ENCODE measurements at regions not wholly inside any gene's neighbourhood (a gene's known extent, or its start where the extent isn't known, plus 50 kb on each side); places are given as distances from the start of the nearest gene placed in this dataset.
"Not testable (repeated sequence)": the region's sequence is repeated elsewhere in the genome, so short reads cannot be mapped to it uniquely, and the experiment has no call there.

DNA sequence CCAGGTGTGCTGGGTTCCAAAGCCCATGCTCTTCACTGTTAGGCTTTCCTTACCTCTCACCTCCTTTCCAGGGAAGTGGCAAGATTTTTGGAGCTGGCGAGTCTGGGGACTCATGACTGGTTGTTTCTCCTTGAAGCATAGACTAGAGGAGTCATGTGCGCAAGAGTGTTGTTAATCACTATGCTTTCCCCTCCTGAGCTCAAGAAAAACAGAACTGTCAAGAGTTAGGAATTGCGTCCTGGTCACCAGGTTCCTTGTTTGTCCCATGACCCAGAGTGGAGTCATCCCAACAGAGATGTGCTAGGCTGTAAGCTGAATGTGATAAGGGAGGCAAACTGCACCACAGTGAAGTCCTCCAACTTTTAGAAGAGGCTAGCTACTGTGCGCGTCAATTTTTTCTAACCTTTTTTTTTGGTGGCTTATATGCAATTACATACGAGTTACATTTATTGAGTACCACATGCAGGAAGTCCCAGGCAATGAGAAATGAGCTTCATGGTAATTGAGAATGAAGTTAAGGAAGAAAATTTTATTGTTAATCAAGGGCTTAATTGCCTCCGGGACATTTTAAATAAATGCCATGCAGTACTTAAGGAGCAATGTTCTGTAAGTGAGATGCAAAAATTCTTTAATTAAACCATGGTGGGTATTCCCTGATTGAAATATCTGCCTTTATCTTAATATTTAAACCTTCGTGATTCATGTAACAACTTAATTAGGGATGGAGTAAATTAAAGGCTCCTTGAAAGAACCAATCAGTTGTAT is 233.9 kb downstream of the ZIC5 start:
- no peak for DNase-seq

DNA sequence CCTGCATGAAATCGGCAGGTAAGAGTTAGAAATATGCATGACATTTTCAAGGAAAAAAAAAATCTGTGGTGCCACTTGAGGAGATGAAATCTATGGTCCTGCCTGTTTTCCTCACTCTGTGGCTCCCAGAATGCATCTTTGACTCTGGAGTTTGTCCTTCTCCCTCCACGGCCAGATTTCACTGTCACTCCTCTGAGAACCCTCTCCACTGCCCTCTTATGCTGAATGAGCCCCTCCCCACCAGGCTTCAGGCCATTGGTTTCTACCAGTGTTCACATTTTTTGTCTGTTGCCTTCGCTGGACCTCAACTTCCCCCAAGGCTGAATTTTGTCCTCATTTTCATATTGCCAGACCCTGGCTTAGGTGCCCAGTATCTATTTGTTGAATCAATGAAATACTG is 235.0 kb downstream of the ZIC5 start:
- DNase-seq, result no peak

DNA sequence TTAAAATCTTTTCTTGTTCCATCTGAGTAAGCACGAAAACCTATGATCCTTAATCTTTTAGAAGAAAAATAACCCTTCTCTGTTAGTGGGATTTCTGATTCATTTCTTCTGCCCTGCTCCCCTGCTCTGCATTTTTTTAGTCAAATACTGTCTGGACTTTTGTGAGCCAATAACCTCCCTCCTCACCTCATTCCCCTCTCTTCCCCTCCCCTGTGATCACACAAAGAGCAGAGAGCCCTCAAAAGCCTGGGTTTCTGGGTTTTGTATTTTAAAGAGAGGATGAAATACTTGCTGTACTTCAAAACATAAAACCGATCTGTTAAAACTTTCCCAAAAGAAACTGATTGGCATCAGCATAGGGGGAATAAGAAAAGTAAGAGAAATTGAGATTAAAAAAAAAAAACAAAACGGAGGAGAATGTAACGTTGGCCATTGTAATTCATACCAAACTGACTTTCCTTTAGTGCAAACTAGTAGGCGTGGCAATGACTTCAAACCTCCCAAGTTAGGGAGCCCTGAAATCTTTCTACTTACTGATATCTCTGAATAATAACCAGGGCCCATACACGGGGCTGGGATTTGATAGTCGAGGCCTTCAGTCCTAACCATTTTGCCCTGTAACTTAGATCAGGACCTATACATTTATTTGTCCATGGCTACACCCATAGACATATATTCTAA is 232.9 kb downstream of the TM9SF2 start:
- no peak for DNase-seq

DNA sequence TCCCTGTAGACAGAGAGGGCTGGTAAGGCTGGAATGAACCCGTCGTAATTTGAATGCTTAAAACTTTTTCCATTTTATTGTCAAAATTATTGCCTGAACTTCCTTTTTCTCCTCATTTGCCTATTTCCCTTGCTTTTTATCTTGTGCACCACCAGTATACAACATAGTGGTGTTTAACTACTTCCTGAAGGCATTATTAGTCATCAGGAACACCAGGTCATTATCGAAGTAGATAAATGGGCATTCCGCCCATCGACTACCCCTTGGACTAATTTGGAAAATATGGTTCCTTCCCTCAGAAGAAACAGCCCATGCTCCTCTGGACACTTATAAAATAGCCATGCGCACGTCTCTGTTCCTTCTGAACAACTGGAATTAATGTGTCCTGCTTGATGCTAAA is 232.1 kb downstream of the TM9SF2 start:
- no peak for DNase-seq

DNA sequence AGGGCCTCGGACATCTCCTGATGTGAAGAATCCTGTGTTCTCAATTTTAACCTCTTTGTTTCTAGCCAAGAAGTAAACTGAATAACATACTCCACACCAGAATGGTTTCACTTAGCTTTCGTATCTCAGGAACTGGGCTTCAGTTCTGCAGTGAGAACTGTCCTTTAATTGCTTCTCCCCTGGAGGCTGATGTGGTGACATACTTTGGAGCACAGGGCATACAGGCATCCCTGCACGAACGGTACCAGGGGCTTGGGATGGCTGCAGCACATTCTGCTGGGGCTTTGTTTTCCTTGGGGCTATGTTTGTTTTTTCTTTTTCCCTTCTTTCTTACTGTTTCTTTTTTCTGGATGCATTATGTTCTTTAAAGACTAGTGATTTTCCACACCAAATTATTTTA is 230.5 kb downstream of the TM9SF2 start:
- DNase-seq, result no peak

DNA sequence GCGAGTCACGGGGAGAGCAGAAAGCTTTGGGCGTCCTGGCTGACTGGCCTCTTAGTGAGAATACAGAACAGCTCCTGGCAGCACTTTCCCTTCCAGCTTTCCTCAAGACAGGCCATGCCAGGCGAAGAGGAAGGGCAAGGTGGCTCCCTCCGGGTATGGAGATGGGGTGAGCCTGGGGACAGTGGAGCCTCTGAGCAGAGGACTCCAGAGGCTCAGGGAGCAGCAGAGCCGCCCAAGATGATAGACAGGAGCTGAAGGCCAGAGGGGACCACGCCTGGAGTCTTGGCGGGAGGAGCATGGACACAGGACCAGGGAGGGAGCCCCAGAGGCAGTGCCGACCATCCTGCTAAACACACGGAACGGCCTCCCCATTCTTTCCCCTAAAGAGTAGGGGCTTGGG is 229.1 kb downstream of the TM9SF2 start:
- no peak for DNase-seq

DNA sequence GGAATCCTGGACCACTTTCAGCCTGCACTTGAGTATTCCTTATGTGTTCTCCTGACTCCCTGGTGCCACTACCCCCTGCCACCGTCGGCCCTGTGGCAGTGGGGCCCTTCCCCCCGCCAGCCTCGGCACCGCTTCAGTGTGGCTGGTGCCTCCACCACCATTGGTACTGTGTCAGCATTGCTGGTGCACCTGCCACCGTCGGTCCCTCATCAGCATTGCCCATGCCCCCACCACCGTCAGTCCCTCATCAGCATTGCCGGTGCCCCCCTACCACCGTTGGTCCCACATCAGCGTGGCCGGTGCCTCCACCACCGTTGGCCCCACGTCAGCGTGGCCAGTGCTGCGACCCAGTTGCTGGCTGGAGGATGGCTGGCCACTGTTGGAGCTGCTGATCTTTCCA is 228.5 kb downstream of the TM9SF2 start:
- no peak for DNase-seq

DNA sequence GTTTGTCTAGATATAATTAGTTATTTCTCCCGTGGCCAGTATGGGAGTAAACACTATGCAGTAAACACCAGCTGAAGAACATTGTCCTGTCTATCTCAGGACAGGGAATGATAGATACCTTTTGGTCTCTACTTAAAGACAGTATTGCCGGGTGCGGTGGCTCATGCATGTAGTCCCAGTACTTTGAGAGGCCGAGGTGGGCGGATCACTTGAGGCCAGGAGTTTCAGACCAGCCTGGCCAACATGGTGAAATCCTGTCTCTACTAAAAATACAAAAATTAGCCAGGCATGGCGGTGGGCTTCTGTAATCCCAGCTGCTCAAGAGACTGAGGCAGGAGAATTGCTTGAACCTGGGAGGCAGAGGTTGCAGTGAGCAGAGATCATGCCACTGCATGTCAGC is 226.4 kb downstream of the TM9SF2 start:
- DNase-seq, result not testable (repeated sequence)

DNA sequence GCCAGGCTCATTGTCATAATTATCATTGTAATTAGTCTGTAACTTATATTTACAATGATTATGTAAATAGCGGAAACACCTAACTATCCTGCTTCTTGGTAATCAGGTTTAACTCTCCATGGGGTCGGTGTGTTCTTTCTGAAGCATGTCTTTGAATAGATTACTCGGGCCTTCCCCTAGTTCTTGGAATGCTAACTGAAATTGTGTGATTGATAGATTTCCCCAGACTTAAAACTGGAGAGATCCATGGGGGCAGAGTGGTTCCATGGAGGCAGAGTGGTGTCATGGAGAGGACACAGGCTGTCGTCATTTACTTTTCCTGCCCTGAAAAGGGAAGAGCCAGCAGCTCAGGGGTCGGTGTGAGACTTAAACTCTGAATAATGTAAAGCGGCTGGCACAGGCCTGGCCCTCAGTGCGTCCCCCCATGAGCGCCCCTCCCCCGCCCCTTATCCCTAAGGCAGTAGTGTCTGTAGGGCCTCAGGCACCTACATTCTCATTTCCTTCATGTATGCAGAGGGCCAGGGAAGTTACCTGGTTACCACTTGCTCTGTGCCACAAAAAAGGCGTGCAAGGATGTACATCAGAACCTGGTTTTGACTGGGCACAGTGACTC is 225.1 kb downstream of the TM9SF2 start:
- DNase-seq, result no peak

DNA sequence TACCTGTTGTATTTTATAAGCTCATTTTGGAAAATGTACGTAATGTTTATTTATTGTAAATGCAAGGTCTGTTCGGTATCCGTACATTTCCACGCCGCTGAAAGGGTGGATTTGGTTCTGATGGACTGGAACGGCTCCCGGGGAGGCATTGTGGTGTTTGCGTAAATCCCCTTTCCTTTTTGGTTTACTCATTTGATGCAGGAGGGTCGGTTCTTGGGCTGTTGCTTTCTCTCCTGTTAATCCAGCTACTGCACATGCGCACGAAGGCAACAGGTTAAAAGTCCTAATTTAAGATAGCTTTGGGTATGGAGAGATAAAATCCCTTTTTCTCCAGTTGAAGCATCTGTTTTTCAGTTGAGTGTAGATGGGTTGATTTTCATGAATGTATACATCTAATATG is 224.4 kb downstream of the TM9SF2 start:
- no peak for DNase-seq

DNA sequence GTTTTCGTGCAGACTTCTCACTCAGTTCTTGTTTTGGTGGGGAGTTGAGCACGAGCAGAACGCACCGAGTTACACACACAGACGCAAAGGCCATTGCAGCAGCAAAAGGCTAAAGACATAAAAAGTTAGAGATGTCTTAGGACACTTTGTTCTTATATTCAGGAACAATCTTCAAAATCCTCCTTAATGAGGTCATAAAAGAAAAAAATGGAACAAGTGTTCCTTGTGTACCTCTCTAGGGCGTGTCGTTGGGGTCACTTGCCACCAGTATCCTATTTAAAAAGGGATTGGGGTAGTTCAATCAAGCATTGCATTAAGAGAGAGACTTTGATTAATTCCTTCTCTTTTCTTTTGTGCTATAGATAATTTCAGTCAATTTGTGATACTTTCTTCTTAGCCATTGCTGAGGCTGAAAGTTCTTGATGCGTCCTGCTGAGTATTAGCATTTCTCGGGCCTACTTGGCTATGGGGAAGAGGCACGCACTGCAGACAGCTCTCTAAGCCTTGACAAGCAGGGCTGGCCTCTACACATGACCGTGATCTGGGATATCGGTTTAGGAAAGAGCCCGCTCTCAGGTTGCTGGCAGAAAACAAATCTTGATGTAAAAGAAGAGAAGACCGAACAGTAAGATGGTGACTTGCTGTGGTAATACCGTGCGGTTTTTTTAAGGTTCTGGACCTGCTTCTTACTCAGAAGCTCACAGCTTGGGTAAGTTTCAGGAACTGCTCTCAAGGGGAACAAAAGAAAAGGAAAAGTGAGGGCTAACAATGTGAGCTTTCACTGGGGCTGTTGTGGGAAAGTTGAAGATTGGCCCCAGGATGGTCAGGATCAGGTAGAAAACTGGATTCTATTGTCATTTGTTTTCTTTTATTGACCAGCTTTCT is 223.6 kb downstream of the TM9SF2 start:
- no peak for DNase-seq

DNA sequence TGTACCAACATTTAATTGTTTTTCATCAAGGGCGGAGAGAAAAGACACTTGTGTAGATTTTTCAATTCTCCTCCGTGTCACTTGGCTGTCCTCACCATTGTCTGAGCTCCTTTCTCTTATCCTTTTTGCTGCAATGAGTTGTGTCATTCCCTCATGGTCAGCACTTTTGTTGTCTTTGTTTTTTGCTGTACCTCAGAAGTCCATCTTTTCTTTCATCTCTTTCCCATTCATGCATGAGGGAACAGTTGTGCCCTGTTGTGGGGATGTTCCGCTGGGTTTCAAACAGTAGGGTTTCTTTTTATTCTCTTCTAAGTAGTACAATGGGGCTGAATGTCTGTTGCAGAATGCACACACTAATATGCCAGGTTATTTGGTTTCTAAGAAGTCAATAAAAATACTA is 222.6 kb downstream of the TM9SF2 start:
- DNase-seq, result no peak

DNA sequence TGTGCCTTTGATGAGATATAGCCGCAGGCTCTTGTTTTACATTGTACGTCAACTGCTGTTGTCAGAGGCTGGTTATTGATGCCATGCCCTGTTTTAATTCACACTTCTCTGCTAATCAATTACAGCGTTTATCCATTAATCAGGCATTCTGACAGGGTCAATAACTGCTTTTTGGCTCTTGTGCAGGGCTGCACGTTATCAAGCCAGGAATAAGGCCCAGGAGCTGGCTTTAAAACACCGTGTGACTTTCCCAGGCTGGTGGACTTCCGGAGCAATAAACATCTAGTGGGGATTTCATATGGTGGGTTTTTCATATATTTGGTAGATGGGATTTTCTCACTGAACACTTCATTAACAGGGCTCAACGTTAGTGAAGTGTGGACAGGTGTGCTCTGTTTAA is 221.7 kb downstream of the TM9SF2 start:
- DNase-seq, result no peak

DNA sequence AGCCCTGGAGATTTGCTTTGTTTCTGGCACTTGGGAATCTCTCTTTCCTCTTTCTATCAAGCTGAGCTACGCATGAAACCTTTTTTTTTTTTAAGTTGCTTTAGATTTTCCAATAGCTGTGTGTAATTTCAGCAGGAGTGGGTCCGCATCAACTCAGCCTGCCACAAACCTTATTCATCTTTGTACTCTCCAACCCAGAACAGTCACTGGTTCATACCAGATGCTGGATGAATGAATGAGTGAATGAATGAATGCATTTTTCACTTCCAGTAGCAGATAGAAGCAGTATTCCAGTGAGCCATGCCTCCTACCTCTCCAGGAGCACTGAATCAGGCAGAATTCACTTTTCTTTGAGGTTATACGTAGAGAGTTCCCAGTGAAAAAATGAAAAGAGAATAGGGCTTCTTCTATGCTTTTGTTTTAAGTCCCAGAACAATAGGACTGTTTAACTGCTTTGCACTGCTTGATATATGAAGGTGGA is 221.1 kb downstream of the TM9SF2 start:
- no peak for DNase-seq

DNA sequence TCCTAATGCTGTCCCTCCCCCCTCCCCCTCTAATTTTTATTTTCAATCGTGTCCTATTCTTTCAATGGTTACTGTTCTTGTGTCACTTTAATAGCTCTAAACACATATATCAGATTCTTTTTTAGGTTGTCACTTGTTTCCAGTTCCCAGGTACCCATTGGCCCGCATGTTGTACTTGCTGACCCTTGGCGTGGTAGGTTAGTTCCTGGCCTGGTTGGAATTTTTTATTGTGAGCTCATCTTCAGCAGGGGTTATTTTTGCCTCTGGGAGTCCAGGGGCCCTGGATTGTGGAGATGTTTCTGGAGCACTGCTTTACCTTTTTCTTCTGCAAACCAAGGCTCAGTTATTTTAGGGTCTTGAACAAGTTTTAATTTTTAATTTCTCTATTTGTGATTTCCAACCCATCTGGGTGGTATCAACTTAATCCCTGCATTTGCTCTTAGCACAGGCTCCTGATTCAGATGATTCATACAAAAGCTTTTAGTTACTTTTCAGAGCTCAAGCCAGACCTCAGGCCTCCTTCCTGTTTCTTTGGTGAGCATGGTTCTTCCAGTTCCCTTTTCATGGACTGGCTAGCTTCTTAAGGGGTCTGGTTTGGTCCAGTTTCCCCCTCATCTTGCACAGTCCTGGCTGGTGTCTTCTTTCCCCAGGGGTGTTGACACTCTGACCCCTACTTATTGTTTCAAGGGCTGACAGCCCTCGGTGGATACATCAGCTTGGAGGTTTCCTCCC is 220.5 kb downstream of the TM9SF2 start:
- DNase-seq, result peak in 1 of 3 donors; percentile 2

DNA sequence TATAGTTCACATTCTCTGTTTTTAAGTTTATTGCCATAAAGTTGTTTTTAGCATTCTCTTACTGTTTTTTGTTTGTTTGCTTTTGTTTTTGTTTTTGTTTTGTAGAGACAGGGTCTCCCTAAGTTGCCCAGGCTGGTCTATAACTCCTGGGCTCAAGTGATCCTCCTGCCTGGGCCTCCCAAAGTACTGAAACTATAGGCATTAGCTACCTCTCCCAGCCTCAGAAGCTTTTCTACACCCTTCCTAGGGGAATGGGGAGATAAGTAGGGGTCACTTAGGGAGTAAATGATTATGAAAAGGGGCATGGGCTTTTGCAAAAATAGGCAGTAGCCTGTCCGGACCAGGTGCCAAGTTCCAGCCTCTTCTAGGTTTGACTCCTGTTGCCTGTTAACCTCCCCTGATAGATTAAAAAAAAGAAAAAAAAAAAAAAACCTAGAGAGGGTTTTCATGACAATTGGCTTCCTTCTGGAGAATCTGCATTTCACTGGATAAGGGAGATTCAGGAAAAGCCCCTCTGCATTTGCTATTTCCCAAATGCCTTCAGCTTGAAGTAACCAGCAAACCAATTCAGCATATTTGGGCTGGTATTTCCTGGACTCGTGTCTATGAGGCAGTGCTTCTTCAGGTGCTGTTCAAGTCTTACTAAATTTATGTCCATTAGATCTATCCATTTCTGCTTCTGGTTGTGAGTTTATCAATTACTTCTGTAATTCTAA is 216.8 kb downstream of the TM9SF2 start:
- DNase-seq, result no peak

DNA sequence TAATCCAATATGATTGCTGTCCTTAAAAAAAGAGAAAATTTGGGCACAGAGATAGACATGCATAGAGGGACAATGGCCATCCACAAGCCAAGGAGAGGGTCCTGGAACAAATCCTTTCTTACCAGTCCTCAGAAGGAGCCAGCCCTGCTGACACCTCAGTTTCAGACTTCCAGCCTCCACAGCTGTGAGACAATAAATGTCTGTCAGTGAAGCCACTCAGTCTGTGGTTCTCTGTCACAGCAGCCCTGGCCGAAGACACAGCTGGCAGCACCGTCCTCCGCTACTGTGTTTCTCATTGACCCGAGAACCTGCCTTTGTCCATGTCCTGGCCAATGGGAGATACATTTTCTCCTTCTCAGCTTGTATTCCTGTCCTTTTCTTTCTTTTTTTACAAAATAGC is 207.9 kb downstream of the TM9SF2 start:
- DNase-seq, result no peak

DNA sequence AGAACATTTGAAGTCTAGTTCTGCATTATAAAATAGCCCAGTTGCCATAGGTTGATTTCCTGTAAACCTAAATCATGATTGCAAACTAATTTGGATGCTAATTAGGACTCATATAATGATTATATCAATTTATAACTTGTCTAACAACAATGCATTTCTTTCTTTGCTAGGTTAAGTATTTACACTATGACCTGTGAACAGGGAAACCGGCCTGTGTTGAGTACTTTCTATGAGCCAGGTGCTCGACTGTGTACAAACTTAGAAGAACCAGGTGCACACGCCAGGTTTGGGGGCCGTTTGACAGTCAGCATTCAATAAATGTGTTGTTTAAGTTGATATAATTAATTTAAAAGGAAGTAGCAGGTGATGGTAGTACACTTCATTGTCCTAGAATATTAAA is 203.1 kb downstream of the TM9SF2 start:
- no peak for DNase-seq

DNA sequence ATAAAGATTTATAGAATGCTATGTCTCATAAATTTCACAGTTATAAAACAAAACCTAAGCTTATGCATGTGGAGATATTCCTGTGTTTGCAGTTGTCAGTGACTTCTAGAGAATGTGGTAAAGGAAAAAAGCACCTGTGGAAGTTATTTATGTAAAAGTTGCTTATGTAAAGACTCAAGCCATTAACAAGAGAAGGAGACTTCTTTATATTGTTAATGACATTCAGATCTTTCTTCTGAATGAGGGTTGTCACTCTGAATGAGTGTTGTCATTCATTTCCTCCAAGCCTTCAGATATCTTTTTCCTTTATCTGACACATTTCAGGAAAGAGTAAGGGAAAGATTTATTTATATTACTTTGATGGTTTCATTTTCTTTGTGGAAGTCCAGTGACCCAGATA is 202.6 kb downstream of the TM9SF2 start:
- no peak for DNase-seq

DNA sequence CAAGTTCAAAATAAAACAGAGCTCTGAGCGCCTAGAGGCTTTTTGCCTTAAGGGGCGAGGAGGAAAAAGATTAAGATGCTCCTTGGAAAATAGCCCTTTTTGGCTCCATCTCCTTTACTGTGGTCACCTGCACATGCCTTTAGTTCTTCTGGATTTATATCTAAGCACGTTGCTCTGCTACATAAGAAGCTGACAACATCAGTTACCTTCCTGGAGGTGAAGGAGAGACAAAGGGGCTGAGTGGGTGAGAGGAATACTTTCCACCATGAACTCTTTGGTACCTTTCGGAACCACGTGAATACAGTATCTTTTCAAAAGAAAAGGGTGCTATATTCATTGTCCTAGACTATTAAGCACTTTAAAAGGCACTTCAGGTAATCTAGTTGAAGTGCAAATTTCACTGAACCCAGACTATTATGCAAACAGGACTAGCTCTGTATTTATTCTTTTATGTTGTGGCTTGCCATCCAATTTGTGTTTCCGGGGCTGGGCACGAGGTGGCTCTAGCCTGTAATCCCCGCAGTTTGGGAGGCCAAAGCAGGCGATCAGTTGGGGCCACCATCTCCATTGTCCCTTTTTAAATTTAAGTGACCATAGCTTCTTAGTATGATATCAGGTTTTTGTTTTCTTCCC is 201.5 kb downstream of the TM9SF2 start:
- DNase-seq, result no peak
